Osteocyte (in vitro differentiated cells): ENCODE measurements at regions not wholly inside any gene's neighbourhood (a gene's known extent, or its start where the extent isn't known, plus 50 kb on each side); places are given as distances from the start of the nearest gene placed in this dataset.
"Not testable (repeated sequence)": the region's sequence is repeated elsewhere in the genome, so short reads cannot be mapped to it uniquely, and the experiment has no call there.

Source experiments
- DNase-seq: peaks from one replicate; pipeline ENCODE4 v3.0.0; 2021; ENCODE audit warnings: mixed read lengths; ENCODE audit not compliant: unreplicated experiment; ENCODE audit errors: extremely low spot score
- H3K27ac Mint-ChIP-seq: one replicate; pipeline ENCODE4 v1.8.0; 2021; ENCODE audit warnings: mild to moderate bottlenecking, mixed read lengths; ENCODE audit not compliant: unreplicated experiment
- H3K27me3 Mint-ChIP-seq: one replicate; pipeline ENCODE4 v1.8.0; 2021; ENCODE audit warnings: mixed read lengths; ENCODE audit not compliant: unreplicated experiment
- H3K36me3 Mint-ChIP-seq: one replicate; pipeline ENCODE4 v1.8.0; 2021; ENCODE audit warnings: mixed read lengths; ENCODE audit not compliant: unreplicated experiment
- H3K4me1 Mint-ChIP-seq: one replicate; pipeline ENCODE4 v1.8.0; 2021; ENCODE audit warnings: mixed read lengths; ENCODE audit not compliant: unreplicated experiment
- H3K4me3 Mint-ChIP-seq: one replicate; pipeline ENCODE4 v1.8.0; 2021; ENCODE audit warnings: mild to moderate bottlenecking, moderate library complexity, mixed read lengths; ENCODE audit not compliant: unreplicated experiment
- H3K9me3 Mint-ChIP-seq: one replicate; pipeline ENCODE4 v1.8.0; 2021; ENCODE audit warnings: mixed read lengths; ENCODE audit not compliant: unreplicated experiment
- CTCF ChIP-seq: fragments of 200-600 bp; sonication (generic); IDR thresholded peaks from 2 replicates; pipeline ENCODE4 v1.5.0; 2021; ENCODE audit warnings: antibody characterized with exemption, mild to moderate bottlenecking, moderate library complexity

DNA sequence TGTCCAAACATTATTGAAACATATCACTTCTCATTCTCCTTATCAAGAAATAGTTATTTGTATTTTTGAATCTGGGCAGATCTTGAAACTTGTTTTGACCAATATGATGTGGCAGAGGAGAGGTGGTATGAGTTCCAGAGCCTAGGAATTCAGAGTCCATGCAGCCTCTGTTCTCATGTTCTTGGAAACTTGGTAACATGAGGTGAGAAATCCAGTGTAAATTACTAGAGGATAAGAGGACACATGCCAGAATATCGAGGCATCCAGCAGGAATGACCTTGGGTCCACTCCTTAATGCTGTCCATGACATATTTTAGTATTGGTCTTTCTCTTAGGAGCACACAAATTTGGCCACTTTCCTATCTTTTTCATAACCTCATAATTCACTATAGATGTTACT lies 1374.6 kb downstream of the FSCB start:
- Mint-ChIP-seq H3K36me3 (no peaks in the 10 kb centered on the region), H3K4me3 (no peak overlapping the region), H3K9me3 (peaks cover 17% of the 10 kb centered on the region), H3K27ac (no peak overlapping the region), H3K4me1 (no peaks in the 10 kb centered on the region), H3K27me3 (no peaks in the 10 kb centered on the region)
- no peak for TF ChIP-seq CTCF
- DNase-seq, result no peak

GRCh38 chr14:43128429-43128828 lies 1378.7 kb downstream of the FSCB start:
- not testable (repeated sequence) for H3K4me3 Mint-ChIP-seq, H3K9me3 Mint-ChIP-seq, H3K36me3 Mint-ChIP-seq, H3K27ac Mint-ChIP-seq, H3K4me1 Mint-ChIP-seq, DNase-seq, H3K27me3 Mint-ChIP-seq

GRCh38 chr14:43127874-43128273 lies 1379.2 kb downstream of the FSCB start:
- not testable (repeated sequence) for H3K4me3 Mint-ChIP-seq, H3K36me3 Mint-ChIP-seq, H3K27ac Mint-ChIP-seq, H3K9me3 Mint-ChIP-seq, DNase-seq, H3K4me1 Mint-ChIP-seq, H3K27me3 Mint-ChIP-seq

GRCh38 chr14:43123544-43123943 lies 1383.5 kb downstream of the FSCB start:
- H3K27ac Mint-ChIP-seq, result no peak overlapping the region
- DNase-seq, result no peak
- peaks cover 8% of the 10 kb centered on the region for H3K9me3 Mint-ChIP-seq
- no peak for TF ChIP-seq CTCF
- no peaks in the 10 kb centered on the region for H3K27me3 Mint-ChIP-seq
- no peaks in the 10 kb centered on the region for H3K4me1 Mint-ChIP-seq
- H3K36me3 Mint-ChIP-seq, result no peaks in the 10 kb centered on the region
- H3K4me3 Mint-ChIP-seq, result no peak overlapping the region

DNA sequence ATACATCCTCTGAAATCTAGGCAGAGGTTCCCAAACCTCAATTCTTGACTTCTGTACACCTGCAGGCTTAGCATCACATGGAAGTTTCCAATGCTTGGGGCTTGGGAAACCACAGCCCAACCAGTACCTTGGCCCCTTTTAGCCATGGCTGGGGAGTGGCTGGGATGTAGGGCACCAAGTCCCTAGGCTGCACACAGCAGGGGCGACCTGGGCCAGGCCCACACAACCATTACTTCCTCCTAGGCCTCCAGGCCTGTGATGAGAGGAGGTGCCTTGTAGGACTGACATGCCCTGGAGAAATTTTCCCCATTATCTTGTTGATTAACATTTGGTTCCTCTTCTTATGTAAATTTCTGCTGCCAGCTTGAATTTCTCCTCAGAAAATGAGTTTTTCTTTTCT lies 1387.4 kb downstream of the FSCB start:
- no peaks in the 10 kb centered on the region for H3K27me3 Mint-ChIP-seq

GRCh38 chr14:43116341-43116740 lies 1390.7 kb downstream of the FSCB start:
- DNase-seq, result no peak
- Mint-ChIP-seq H3K36me3 (no peaks in the 10 kb centered on the region), H3K9me3 (peaks cover 8% of the 10 kb centered on the region), H3K27me3 (no peaks in the 10 kb centered on the region), H3K27ac (no peak overlapping the region), H3K4me3 (no peak overlapping the region), H3K4me1 (no peaks in the 10 kb centered on the region)
- TF ChIP-seq CTCF, result no peak

More for the DNA sequence above, 1387.4 kb downstream of the FSCB start:
- no peak for DNase-seq
- Mint-ChIP-seq H3K4me3 (no peak overlapping the region), H3K9me3 (peaks cover 8% of the 10 kb centered on the region), H3K27ac (no peak overlapping the region), H3K4me1 (no peaks in the 10 kb centered on the region), H3K36me3 (no peaks in the 10 kb centered on the region)
- no peak for TF ChIP-seq CTCF
